ENCODE measurements at regions not wholly inside any gene's neighbourhood (a gene's known extent, or its start where the extent isn't known, plus 50 kb on each side); places are given as distances from the start of the nearest gene placed in this dataset.

DNA sequence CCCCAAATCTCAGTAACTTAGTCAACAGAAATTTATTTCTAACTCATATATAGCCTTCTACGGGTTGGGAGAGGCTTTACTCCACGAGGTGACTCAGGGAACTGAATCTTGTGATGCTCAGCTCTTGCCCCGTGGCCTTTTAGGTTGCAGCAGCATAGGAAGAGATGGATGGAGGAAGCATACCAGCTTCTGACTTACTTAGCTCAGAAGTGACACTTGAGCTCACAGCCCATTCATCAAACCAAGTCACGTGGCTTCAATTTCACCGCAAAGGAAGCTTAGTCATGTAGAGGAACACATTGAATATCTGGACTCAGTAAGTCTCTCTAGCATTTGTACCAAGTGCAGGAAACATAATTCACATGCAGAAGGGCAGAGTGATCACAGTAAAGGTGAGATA, 124.1 kb upstream of the KCNN2 start:
- DNase-seq (ENCODE audit: low read depth in 1 of 2, low spot score in 1 of 2), result peak; percentile 11 to 38
- TF ChIP-seq, protein P1, sequence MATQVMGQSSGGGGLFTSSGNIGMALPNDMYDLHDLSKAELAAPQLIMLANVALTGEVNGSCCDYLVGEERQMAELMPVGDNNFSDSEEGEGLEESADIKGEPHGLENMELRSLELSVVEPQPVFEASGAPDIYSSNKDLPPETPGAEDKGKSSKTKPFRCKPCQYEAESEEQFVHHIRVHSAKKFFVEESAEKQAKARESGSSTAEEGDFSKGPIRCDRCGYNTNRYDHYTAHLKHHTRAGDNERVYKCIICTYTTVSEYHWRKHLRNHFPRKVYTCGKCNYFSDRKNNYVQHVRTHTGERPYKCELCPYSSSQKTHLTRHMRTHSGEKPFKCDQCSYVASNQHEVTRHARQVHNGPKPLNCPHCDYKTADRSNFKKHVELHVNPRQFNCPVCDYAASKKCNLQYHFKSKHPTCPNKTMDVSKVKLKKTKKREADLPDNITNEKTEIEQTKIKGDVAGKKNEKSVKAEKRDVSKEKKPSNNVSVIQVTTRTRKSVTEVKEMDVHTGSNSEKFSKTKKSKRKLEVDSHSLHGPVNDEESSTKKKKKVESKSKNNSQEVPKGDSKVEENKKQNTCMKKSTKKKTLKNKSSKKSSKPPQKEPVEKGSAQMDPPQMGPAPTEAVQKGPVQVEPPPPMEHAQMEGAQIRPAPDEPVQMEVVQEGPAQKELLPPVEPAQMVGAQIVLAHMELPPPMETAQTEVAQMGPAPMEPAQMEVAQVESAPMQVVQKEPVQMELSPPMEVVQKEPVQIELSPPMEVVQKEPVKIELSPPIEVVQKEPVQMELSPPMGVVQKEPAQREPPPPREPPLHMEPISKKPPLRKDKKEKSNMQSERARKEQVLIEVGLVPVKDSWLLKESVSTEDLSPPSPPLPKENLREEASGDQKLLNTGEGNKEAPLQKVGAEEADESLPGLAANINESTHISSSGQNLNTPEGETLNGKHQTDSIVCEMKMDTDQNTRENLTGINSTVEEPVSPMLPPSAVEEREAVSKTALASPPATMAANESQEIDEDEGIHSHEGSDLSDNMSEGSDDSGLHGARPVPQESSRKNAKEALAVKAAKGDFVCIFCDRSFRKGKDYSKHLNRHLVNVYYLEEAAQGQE (IDR thresholded peaks at IDR 0.05; ENCODE audit: insufficient replicate concordance, low read depth), result no peak
- no peak for TF ChIP-seq SPI1 (IDR thresholded peaks at IDR 0.05; ENCODE audit: borderline replicate concordance, low read depth)
- Histone ChIP-seq H3K27me3 (ENCODE audit: insufficient read depth, poor library complexity, severe bottlenecking) (no peaks in the 10 kb centered on the region), H3K4me3 (replicated peaks; ENCODE audit: insufficient read depth, low read length) (no peak overlapping the region), H3K27ac (replicated peaks) (no peak overlapping the region)

DNA sequence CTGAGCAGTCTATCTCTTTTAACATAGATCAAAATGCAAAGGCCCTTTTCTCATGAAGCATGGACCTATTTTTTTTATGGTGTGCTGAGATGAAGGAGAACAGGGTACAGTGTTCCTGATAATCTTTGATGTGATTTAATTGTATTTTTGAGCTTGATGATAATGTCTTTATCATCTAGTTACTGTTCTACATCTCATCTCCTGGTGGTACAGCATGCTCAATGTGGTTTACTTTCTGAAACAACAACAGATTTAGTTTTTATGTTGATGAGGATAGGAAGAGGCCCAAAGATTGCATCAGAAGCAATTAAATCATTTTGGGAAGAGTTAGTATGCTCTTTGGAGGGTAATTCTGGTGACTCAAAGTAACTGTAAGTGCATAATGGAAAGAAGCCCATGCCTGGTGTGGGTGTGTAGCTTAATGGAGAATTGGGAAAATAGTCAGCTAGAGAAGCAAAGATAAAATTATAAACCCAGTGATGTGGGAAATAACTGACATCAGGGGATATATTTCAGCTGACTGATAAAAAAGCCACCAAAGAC, 123.0 kb upstream of the KCNN2 start:
- TF ChIP-seq, protein P2, sequence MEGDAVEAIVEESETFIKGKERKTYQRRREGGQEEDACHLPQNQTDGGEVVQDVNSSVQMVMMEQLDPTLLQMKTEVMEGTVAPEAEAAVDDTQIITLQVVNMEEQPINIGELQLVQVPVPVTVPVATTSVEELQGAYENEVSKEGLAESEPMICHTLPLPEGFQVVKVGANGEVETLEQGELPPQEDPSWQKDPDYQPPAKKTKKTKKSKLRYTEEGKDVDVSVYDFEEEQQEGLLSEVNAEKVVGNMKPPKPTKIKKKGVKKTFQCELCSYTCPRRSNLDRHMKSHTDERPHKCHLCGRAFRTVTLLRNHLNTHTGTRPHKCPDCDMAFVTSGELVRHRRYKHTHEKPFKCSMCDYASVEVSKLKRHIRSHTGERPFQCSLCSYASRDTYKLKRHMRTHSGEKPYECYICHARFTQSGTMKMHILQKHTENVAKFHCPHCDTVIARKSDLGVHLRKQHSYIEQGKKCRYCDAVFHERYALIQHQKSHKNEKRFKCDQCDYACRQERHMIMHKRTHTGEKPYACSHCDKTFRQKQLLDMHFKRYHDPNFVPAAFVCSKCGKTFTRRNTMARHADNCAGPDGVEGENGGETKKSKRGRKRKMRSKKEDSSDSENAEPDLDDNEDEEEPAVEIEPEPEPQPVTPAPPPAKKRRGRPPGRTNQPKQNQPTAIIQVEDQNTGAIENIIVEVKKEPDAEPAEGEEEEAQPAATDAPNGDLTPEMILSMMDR (IDR thresholded peaks at IDR 0.05; ENCODE audit: insufficient read depth, low read length), result no peak
- TF ChIP-seq POLR2AphosphoS5 (IDR thresholded peaks at IDR 0.05; ENCODE audit: low read depth), result no peak
- no peak for TF ChIP-seq SPI1 (IDR thresholded peaks at IDR 0.05; ENCODE audit: borderline replicate concordance, low read depth)
- TF ChIP-seq GABPA (IDR thresholded peaks at IDR 0.05; ENCODE audit: low read depth), result no peak
- TF ChIP-seq, protein P1 (IDR thresholded peaks at IDR 0.05; ENCODE audit: insufficient replicate concordance, low read depth), result no peak
- Histone ChIP-seq H3K4me3 (replicated peaks; ENCODE audit: insufficient read depth, low read length) (no peak overlapping the region), H3K27ac (replicated peaks) (no peak overlapping the region), H3K27me3 (ENCODE audit: insufficient read depth, poor library complexity, severe bottlenecking) (no peaks in the 10 kb centered on the region)
- no peak for DNase-seq (ENCODE audit: low read depth in 1 of 2, low spot score in 1 of 2)

DNA sequence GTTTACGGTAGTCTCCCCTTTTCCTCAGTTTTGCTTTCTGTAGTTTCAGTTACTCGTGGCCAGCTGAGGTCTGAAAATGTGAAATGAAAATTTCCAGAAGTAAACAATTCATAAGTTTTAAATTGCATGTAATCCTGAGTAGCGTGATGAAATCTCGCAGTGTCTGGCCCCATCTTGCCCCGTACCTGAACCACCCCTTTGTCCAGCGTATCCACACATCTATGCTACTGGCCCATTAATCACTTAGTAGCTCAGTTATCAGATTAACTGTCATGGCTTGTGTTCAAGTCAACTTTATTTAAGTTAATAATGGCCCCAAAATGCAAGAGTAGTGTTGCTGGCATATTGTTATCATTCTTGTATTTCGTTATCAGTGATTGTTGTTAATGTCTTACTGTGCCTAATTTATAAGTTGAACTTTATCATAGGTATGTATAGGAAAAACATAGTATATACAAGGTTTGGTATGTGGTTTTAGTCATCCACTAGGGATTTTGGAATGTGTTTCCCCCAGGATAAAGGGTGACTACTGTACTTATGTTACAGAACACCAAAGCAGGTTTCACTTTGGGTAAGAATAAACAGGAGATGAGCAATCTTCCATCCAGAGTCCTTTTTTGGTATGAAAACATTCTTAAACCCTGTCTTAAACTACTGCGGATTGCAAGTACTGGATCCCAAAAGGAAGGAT, 118.4 kb upstream of the KCNN2 start:
- no peak for DNase-seq (ENCODE audit: low read depth in 1 of 2, low spot score in 1 of 2)
- Histone ChIP-seq H3K4me3 (replicated peaks; ENCODE audit: insufficient read depth, low read length) (no peak overlapping the region), H3K27me3 (ENCODE audit: insufficient read depth, poor library complexity, severe bottlenecking) (no peaks in the 10 kb centered on the region), H3K27ac (replicated peaks) (no peak overlapping the region)
- TF ChIP-seq GABPA (IDR thresholded peaks at IDR 0.05; ENCODE audit: low read depth), result no peak
- TF ChIP-seq, protein P2 (IDR thresholded peaks at IDR 0.05; ENCODE audit: insufficient read depth, low read length), result no peak
- TF ChIP-seq, protein P1 (IDR thresholded peaks at IDR 0.05; ENCODE audit: insufficient replicate concordance, low read depth), result no peak
- no peak for TF ChIP-seq POLR2AphosphoS5 (IDR thresholded peaks at IDR 0.05; ENCODE audit: low read depth)
- no peak for TF ChIP-seq SPI1 (IDR thresholded peaks at IDR 0.05; ENCODE audit: borderline replicate concordance, low read depth)

All from HL-60 (cell line).